Inflammatory macrophage treated with lipopolysaccharide for 4 hours (primary cell): ENCODE measurements at regions not wholly inside any gene's neighbourhood (a gene's known extent, or its start where the extent isn't known, plus 50 kb on each side); places are given as distances from the start of the nearest gene placed in this dataset.

Experiments
- DNase-seq: peaks from one replicate; pipeline ENCODE4 v3.0.0-alpha.2; 2020

GRCh38 chr3:168495932-168496331 is 400.2 kb upstream of the GOLIM4 start:
- no peak for DNase-seq

GRCh38 chr3:168495270-168495669 is 399.5 kb upstream of the GOLIM4 start:
- DNase-seq = no peak

GRCh38 chr3:168493412-168494205 is 397.9 kb upstream of the GOLIM4 start:
- DNase-seq = no peak

DNA sequence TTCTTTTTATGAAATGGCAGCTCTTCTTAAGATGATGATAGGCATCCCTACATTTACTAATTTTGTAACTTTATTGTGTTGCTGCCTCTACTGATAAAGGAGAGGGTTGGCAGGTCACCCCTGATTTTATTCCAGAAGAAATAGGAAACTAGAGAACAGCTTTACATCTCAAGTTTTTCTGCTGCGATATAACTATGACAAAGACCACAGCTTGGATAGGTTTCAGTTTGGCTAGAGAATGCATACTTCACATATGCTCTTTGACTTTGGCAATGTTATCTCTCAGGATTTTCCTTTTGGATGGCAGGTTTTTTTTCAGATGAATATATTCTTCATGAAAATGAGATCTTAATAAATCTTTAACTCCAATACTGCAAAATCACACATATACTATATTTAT is 395.3 kb upstream of the GOLIM4 start:
- DNase-seq = no peak

GRCh38 chr3:168489301-168489700 is 393.6 kb upstream of the GOLIM4 start:
- no peak for DNase-seq

- DNase-seq = no peak
Observed at GRCh38 chr3:168485936-168486335, 390.2 kb upstream of the GOLIM4 start.

- no peak for DNase-seq
Observed at GRCh38 chr3:168476360-168476980, 380.7 kb upstream of the GOLIM4 start.

- DNase-seq = no peak
Observed at GRCh38 chr3:168475704-168476103, 380.0 kb upstream of the GOLIM4 start.

DNA sequence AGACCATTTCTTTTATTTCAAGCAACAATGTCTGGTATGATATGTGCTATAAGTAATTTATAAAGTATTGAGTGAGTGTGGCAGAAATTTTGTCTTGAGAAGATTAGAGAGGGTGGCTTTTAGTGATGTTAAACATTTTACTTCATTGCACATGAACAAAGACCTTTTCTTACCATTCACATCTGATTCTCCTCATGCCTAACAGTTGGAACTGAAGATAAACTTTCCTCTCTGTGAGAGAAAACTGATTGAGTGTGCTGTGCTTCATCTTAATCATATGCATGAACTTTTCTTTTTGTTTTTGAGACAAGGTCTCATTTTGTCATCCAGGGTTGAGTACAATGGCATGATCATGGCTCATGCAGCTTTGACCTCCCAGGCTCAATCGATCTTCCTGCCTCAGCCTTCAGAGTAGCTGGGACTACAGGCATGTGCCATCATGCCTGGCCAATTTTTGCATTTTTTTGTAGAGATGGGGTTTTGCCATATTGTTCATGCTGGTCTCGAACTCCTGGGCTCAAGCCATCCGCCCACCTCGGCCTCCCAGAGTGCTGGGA is 377.7 kb upstream of the GOLIM4 start:
- no peak for DNase-seq

GRCh38 chr3:168472783-168473182 is 377.1 kb upstream of the GOLIM4 start:
- no peak for DNase-seq

DNA sequence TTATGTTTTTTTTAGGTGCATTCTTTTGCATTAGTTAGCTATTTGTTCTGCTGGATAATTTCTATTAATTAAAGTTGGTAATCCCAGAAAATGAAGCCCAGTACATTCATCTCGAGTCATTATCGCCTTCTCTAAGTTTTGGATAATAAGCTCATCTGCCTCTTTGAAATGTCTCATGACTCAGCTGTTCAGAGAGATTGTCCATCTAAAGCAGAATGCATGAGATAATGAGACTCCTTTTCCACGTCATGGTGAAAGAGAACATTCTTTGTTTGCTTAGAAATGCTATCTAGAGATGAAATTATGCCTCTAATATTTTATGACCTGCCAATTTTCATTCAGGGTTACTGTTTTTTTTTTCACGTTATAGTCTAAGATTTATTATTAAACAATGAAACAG is 374.7 kb upstream of the GOLIM4 start:
- DNase-seq = no peak

DNA sequence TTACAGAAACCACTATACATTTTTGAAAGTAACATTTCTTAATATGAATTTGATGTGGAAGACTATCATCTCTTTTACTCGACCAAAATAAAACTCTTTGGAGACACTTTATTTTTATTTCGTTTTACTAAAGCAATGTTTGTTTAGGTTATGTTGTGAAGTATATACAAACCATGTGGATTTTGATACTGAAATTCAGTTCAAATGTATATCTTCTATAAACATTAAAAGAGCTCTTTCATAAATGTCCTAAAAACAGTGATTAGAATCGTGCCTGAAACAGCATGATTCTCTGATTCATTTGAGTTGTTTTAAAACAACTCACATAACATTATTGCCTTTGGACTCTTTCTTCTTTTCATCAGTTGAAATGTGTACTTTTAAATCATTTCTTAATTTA is 373.7 kb upstream of the GOLIM4 start:
- no peak for DNase-seq

DNA sequence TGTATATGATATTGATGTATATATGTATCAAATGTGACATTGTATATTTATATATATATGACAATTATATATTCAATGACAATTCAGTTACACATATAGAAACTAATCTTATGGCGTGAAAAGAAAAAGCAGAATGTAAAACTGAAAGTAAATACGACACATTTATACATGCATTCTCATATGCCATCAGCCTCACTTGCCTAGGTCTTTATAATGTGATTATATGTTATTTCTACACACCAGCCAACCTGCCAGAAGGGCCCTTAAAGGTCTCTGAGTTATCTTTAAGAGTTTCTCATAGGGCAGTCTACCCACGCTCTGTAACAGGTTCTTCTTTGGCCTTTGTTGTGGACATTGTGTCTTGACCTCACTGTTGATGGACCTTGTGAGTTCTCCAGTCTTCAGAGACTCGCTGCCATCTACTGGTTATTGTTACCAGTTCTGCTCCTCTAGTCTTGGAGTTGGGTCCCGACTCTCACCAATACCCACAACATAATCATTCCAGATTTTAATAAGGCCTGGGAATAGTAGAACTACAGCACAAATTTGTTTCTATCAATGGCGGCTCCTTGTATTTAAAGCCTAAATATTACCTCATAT is 371.5 kb upstream of the GOLIM4 start:
- peak; percentile 48 for DNase-seq

GRCh38 chr3:168461793-168462192 is 366.1 kb upstream of the GOLIM4 start:
- DNase-seq = no peak

DNA sequence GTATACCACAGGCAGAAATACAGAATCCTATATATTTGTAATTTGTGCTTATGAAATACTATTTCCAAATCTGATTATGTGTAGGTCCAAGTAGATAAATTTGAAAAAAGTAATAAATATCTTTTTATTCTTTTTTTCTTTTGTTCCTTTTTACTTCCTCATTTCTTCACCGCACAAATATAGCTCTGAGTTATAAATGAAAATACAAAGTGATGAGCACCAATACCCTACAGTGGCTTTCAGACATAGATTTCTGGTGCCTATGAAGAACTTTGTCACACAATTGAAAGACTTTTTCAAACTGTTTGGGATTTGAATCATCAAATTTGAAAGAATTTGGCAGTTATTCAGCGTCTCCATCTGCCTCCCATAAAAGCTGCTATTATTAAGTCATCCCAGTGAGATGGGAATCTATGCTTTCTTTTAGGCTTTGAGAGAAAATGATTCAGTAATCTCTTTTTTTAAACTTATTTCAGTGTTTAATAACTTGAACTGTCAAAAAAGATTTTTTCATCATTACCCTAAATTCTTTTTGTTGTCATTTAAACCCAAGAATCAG is 363.6 kb upstream of the GOLIM4 start:
- DNase-seq = no peak

GRCh38 chr3:168457954-168458539 is 362.3 kb upstream of the GOLIM4 start:
- no peak for DNase-seq

DNA sequence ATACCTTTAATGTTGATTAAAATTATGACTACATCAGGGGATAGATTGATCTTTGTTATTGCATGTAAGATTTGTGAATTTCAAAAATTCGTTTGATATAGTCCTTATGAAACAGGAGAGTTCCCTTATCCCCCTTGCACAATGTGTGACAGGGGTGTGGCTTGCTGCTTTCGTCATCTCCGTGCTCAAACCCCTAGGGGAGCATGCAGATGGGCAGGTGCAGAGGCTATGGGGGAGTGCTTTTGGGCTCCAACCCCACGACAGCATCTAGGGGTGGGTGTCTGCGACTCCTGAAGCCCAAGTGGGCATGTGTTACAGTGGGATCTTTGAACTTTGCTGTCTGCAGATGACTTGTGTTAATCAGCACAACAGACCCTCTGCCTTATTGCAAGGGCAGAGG is 360.1 kb upstream of the GOLIM4 start:
- DNase-seq = no peak

DNA sequence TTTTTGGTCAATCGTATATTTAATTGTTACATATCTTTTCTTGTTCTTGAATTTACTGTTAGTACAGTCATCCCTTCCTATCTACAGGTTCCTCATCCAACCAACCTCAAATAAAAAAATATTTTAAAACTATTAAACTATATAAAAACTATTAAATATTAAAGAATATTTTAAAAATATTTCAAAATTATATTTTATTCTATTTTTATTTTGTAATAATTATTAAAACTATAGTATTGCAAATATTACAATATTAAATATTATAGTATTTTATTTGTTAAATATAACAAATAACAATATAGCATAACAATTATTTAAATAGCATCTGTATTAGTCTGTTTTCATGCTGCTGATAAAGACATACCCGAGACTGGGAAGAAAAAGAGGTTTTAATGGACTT is 357.9 kb upstream of the GOLIM4 start:
- DNase-seq = no peak

GRCh38 chr3:168443965-168444364 is 348.2 kb upstream of the GOLIM4 start:
- DNase-seq = no peak

DNA sequence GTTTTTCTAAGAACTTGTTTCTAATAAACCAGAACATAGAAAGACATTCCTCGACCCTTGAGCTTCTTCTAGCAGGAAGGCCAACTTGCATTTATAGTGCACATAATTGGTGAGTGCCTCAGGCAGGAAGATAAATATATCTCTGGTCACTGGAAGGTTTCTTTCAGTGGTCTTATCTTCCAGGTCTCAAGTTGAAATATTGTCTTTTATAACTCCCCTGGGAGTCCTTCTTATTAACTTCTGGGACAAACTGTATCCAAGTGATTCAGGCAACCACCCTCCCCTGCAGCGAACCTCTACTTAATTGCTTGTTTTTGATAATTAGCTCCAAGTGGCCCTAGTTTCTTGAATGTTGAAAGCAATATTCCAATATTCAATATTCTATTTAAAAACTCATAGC is 346.8 kb upstream of the GOLIM4 start:
- no peak for DNase-seq

DNA sequence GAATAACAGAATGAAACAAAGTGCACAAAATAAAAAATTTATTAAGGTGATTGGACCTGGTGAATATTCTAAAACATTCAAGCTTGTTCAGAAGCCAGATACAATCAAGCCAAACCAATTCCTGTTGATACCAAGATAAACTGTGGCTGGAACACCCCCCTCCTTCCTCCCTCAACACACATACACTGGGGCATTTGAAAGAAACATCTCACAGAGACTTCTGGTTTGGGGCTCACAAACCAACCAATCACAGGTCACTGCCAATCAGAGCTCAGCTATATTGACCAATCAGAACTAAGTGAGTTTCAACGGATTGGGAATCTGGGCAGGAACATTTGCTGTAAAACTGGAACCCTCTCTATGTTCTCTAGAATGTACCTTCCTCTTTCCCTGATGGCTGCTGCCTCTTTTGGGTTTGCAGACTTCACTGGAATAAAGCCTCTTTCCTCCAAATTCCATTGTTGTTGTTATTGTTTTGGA is 340.6 kb upstream of the GOLIM4 start:
- DNase-seq = no peak

GRCh38 chr3:168431491-168431890 is 335.8 kb upstream of the GOLIM4 start:
- DNase-seq = no peak

GRCh38 chr3:168427835-168428475 is 332.2 kb upstream of the GOLIM4 start:
- peak; percentile 12 for DNase-seq
